Activated CD8-positive, alpha-beta T cell treated with anti-CD3 and anti-CD28 coated beads for 36 hours (primary cell): ENCODE measurements at regions not wholly inside any gene's neighbourhood (a gene's known extent, or its start where the extent isn't known, plus 50 kb on each side); places are given as distances from the start of the nearest gene placed in this dataset.

Source experiments
- ATAC-seq: fragments of 200-7000 bp; cut with Tn5 transposase; one replicate; pipeline ENCODE4 v1.10.0; 2021; ENCODE audit warnings: mild to moderate bottlenecking, moderate library complexity
- CTCF ChIA-PET: fragments of 350-600 bp; sonication (Branson Sonifier 250); formaldehyde crosslinking; loops from one replicate; lab custom pipeline; 2021; ENCODE audit warnings: antibody characterized with exemption; lab: Charles Lee
- POLR2A ChIA-PET: fragments of 350-600 bp; sonication (Branson Sonifier 250); formaldehyde crosslinking; loops from one replicate; lab custom pipeline; 2021; ENCODE audit warnings: antibody characterized with exemption; lab: Charles Lee
- DNase-seq: peaks from one replicate; pipeline ENCODE4 v3.0.0-alpha.2; 2020
- H3K27ac Mint-ChIP-seq: one replicate; pipeline ENCODE4 v1.8.0; 2021; ENCODE audit warnings: mild to moderate bottlenecking, mixed read lengths
- H3K27me3 Mint-ChIP-seq: one replicate; pipeline ENCODE4 v1.8.0; 2021; ENCODE audit warnings: mixed read lengths
- H3K36me3 Mint-ChIP-seq: one replicate; pipeline ENCODE4 v1.8.0; 2021; ENCODE audit warnings: low read depth, mixed read lengths
- H3K4me1 Mint-ChIP-seq: one replicate; pipeline ENCODE4 v1.8.0; 2021; ENCODE audit warnings: low read depth, mixed read lengths
- H3K4me3 Mint-ChIP-seq: one replicate; pipeline ENCODE4 v1.8.0; 2021; ENCODE audit warnings: mild to moderate bottlenecking, moderate library complexity, mixed read lengths
- H3K9me3 Mint-ChIP-seq: one replicate; pipeline ENCODE4 v1.8.0; 2021; ENCODE audit warnings: mixed read lengths
- CTCF ChIP-seq: fragments of 200-600 bp; IDR thresholded peaks from one replicate; pipeline ENCODE4 v1.8.0; 2022; ENCODE audit warnings: antibody characterized with exemption, mild to moderate bottlenecking
- intact Hi-C: fragments of 100-400 bp; cut with micrococcal nuclease; formaldehyde crosslinking; loops from one replicate; pipeline ENCODE4 v1.10.0; 2022

GRCh38 chr10:109480836-109481235 is 442.5 kb downstream of the XPNPEP1 start:
- Mint-ChIP-seq H3K36me3 (no peaks in the 10 kb centered on the region), H3K4me1 (no peaks in the 10 kb centered on the region), H3K9me3 (no peaks in the 10 kb centered on the region), H3K4me3 (no peak overlapping the region), H3K27me3 (no peaks in the 10 kb centered on the region), H3K27ac (no peak overlapping the region)
- no peak for TF ChIP-seq CTCF
- no peak for DNase-seq
- no peak for ATAC-seq
- CTCF ChIA-PET: interaction anchor here (0.6 kb wide), 1 partner anchor 43 kb away, joined by 4 read pairs; no protein-coding TSS in a partner anchor
- POLR2A ChIA-PET: no interaction called here
- intact Hi-C loops: no loop called here

GRCh38 chr10:109475711-109476421 is 447.4 kb downstream of the XPNPEP1 start:
- Mint-ChIP-seq H3K27me3 (no peaks in the 10 kb centered on the region), H3K9me3 (no peaks in the 10 kb centered on the region), H3K4me1 (no peaks in the 10 kb centered on the region), H3K36me3 (no peaks in the 10 kb centered on the region), H3K27ac (no peak overlapping the region), H3K4me3 (no peak overlapping the region)
- DNase-seq (no peak), ATAC-seq (no peak)
- ChIA-PET POLR2A (no interaction called here), CTCF (interaction anchor here (1.1 kb wide), 1 partner anchor 9 kb away, joined by 3 read pairs; no protein-coding TSS in a partner anchor)
- no peak for TF ChIP-seq CTCF
- intact Hi-C loops: no loop called here

- no peaks in the 10 kb centered on the region for H3K9me3 Mint-ChIP-seq
Observed at GRCh38 chr10:109474812-109475211, 448.5 kb downstream of the XPNPEP1 start.

GRCh38 chr10:109474261-109474660 is 449.1 kb downstream of the XPNPEP1 start:
- Mint-ChIP-seq H3K9me3 (no peaks in the 10 kb centered on the region), H3K4me1 (no peaks in the 10 kb centered on the region), H3K27ac (no peak overlapping the region), H3K27me3 (no peaks in the 10 kb centered on the region), H3K36me3 (no peaks in the 10 kb centered on the region), H3K4me3 (no peak overlapping the region)
- no peak for DNase-seq
- no peak for ATAC-seq
- intact Hi-C loops: no loop called here
- ChIA-PET POLR2A (no interaction called here), CTCF (no interaction called here)
- no peak for TF ChIP-seq CTCF

More at GRCh38 chr10:109474812-109475211, 448.5 kb downstream of the XPNPEP1 start:
- no peak for TF ChIP-seq CTCF
- ATAC-seq (no peak), DNase-seq (no peak)
- Mint-ChIP-seq H3K4me1 (no peaks in the 10 kb centered on the region), H3K27me3 (no peaks in the 10 kb centered on the region), H3K27ac (no peak overlapping the region), H3K36me3 (no peaks in the 10 kb centered on the region), H3K4me3 (no peak overlapping the region)
- ChIA-PET POLR2A (no interaction called here), CTCF (no interaction called here)
- intact Hi-C loops: no loop called here

GRCh38 chr10:109467551-109467950 is 455.8 kb downstream of the XPNPEP1 start:
- intact Hi-C loops: no loop called here
- ChIA-PET CTCF (no interaction called here), POLR2A (no interaction called here)
- no peak for ATAC-seq
- no peak for TF ChIP-seq CTCF
- no peaks in the 10 kb centered on the region for H3K27me3 Mint-ChIP-seq
- no peak overlapping the region for H3K4me3 Mint-ChIP-seq
- H3K36me3 Mint-ChIP-seq: no peaks in the 10 kb centered on the region
- H3K4me1 Mint-ChIP-seq: no peaks in the 10 kb centered on the region
- DNase-seq: no peak
- no peak overlapping the region for H3K27ac Mint-ChIP-seq
- H3K9me3 Mint-ChIP-seq: no peaks in the 10 kb centered on the region
